Tibial nerve (tissue), 3 donors: ENCODE measurements at regions not wholly inside any gene's neighbourhood (a gene's known extent, or its start where the extent isn't known, plus 50 kb on each side); places are given as distances from the start of the nearest gene placed in this dataset.

Experiments used
- CTCF ChIP-seq, 5 experiments: fragments of 200-600 bp in 3 of 5; fragments of 450-650 bp in 2 of 5; sonication (generic) in 3 of 5; IDR thresholded peaks; one replicate each; pipeline ENCODE4 v1.5.1; 2016 to 2019; ENCODE audit warnings: antibody characterized with exemption in 5 of 5, mild to moderate bottlenecking in 3 of 5, moderate library complexity in 2 of 5
- POLR2A ChIP-seq, 2 donors: fragments of 450-650 bp; IDR thresholded peaks; one replicate each; pipeline ENCODE4 v1.6.1; 2017; ENCODE audit warnings: antibody characterized with exemption in 2 of 2, mild to moderate bottlenecking in 2 of 2, moderate library complexity in 2 of 2

- TF ChIP-seq CTCF (IDR thresholded peaks at IDR 0.05) = no peak
- no peak for TF ChIP-seq POLR2A (IDR thresholded peaks at IDR 0.05)
Measured at GRCh38 chr6:165715428-165715827, 52.4 kb upstream of the PDE10A start.
